ENCODE measurements at regions not wholly inside any gene's neighbourhood (a gene's known extent, or its start where the extent isn't known, plus 50 kb on each side); places are given as distances from the start of the nearest gene placed in this dataset.

GRCh38 chr4:14167876-14168510 lies 540.5 kb upstream of the BOD1L1 start (continued):
- TF ChIP-seq CHD7 (IDR thresholded peaks at IDR 0.05; ENCODE audit: insufficient replicate concordance, low read length) = no peak

Measured in H1 (cell line).